ENCODE measurements at regions not wholly inside any gene's neighbourhood (a gene's known extent, or its start where the extent isn't known, plus 50 kb on each side); places are given as distances from the start of the nearest gene placed in this dataset.

- H3K36me3 Mint-ChIP-seq = no peaks in the 10 kb centered on the region
- H3K4me3 Mint-ChIP-seq = no peak overlapping the region
- no peak for ATAC-seq
- H3K27ac Mint-ChIP-seq = no peak overlapping the region
- H3K4me1 Mint-ChIP-seq = peaks cover 7% of the 10 kb centered on the region
- H3K27me3 Mint-ChIP-seq = no peaks in the 10 kb centered on the region
- no peaks in the 10 kb centered on the region for H3K9me3 Mint-ChIP-seq
These were observed 86.5 kb downstream of the BANF2 start for GRCh38 chr20:17786221-17786718.

Measured in stimulated activated memory B cell treated with anti-CD40 and anti-IgM and Interleukin-4, amounts not matched to agents 10 μg/mL and 1 μg/mL and 100 μg/mL, for 72 hours (primary cell).